HG03378 (cell line): ENCODE measurements at regions not wholly inside any gene's neighbourhood (a gene's known extent, or its start where the extent isn't known, plus 50 kb on each side); places are given as distances from the start of the nearest gene placed in this dataset.

Experiments used
- ATAC-seq: cut with Tn5 transposase; IDR thresholded peaks from one replicate; pipeline ENCODE4 v1.9.1; 2021; ENCODE audit warnings: mild to moderate bottlenecking, moderate library complexity; ENCODE audit not compliant: unreplicated experiment

GRCh38 chr2:12928197-12928774, 211.6 kb downstream of the TRIB2 start:
- no peak for ATAC-seq

GRCh38 chr2:12928775-12929401, 212.2 kb downstream of the TRIB2 start:
- ATAC-seq = no peak

GRCh38 chr2:12929758-12930157, 213.0 kb downstream of the TRIB2 start:
- ATAC-seq = no peak

GRCh38 chr2:12930391-12930790, 213.7 kb downstream of the TRIB2 start:
- no peak for ATAC-seq

GRCh38 chr2:12931186-12931844, 214.6 kb downstream of the TRIB2 start:
- ATAC-seq = peak; percentile 64

- ATAC-seq = no peak
Observed at GRCh38 chr2:12932192-12932591, 215.5 kb downstream of the TRIB2 start.

- no peak for ATAC-seq
Observed at GRCh38 chr2:12934146-12934756, 217.5 kb downstream of the TRIB2 start.

GRCh38 chr2:12935222-12935621, 218.5 kb downstream of the TRIB2 start:
- no peak for ATAC-seq

- no peak for ATAC-seq
Observed at GRCh38 chr2:12935796-12936195, 219.1 kb downstream of the TRIB2 start.

GRCh38 chr2:12941203-12941602, 224.5 kb downstream of the TRIB2 start:
- ATAC-seq = no peak

GRCh38 chr2:12948231-12948960, 231.7 kb downstream of the TRIB2 start:
- no peak for ATAC-seq

GRCh38 chr2:12948961-12949353, 232.2 kb downstream of the TRIB2 start:
- peak; percentile 93 for ATAC-seq

- no peak for ATAC-seq
Observed at GRCh38 chr2:12949406-12949805, 232.7 kb downstream of the TRIB2 start.

GRCh38 chr2:12950174-12950573, 233.4 kb downstream of the TRIB2 start:
- no peak for ATAC-seq

- no peak for ATAC-seq
Observed at GRCh38 chr2:12950957-12951656, 234.4 kb downstream of the TRIB2 start.

- ATAC-seq = no peak
Observed at GRCh38 chr2:12951657-12951973, 234.9 kb downstream of the TRIB2 start.

GRCh38 chr2:12953596-12953995, 236.9 kb downstream of the TRIB2 start:
- no peak for ATAC-seq

GRCh38 chr2:12955864-12956263, 239.1 kb downstream of the TRIB2 start:
- ATAC-seq = no peak

GRCh38 chr2:12957251-12957650, 240.5 kb downstream of the TRIB2 start:
- no peak for ATAC-seq

GRCh38 chr2:12959935-12960334, 243.2 kb downstream of the TRIB2 start:
- ATAC-seq = no peak

GRCh38 chr2:12960671-12961070, 243.9 kb downstream of the TRIB2 start:
- ATAC-seq = no peak
